ENCODE measurements at regions not wholly inside any gene's neighbourhood (a gene's known extent, or its start where the extent isn't known, plus 50 kb on each side); places are given as distances from the start of the nearest gene placed in this dataset.
"Not testable (repeated sequence)": the region's sequence is repeated elsewhere in the genome, so short reads cannot be mapped to it uniquely, and the experiment has no call there.

DNA sequence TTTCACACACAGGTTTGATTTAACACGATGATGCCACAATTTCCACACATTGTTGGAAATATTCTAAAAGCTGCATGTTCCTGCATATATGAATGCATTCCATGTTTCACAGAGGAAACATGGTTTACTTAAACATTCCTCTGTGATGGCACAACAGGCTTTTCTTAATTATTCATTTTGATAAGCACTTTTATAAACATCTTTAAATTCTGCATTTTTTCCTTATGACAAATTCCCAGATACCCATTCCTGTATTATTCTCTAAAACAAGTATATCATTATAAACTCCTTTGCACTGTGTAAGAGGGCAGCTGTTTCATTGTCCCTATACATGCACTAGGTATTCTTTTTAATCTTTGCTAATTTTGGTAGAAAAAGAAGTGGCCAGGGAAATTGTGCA, 532.3 kb downstream of the SOX6 start:
- DNase-seq = no peak

DNA sequence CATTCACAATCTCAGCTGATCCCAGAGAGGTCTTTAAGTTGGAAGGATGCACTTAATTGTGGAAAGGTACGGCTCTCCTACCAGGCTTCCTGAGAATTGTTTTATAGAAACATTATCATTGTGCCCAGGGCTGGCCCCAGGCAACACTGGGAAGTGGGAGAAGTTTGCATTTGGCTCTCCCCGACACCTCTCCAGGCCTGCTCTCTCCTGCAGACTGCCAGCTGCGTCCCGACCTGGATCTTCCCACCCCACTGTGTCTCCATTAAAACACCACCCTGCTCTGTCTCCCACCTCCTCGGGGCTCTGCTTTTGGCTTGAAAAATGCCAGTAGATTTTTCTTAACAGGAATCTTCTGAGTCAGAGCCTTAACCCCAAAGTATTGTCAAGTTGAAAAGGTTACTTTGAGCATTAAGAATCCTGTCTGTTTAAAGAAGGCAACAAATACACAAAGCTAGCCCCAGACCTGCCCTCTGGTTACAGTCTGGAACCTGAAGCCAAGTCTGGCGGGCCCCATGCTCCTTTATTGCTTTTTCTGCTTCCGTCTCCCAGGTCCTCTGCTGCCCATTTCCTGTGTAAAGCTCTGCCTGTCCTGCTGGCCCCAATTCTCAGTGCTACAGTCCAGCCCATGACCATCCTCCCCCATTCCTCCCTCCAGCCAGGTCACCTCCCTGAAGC, 530.2 kb downstream of the SOX6 start:
- no peak for DNase-seq

DNA sequence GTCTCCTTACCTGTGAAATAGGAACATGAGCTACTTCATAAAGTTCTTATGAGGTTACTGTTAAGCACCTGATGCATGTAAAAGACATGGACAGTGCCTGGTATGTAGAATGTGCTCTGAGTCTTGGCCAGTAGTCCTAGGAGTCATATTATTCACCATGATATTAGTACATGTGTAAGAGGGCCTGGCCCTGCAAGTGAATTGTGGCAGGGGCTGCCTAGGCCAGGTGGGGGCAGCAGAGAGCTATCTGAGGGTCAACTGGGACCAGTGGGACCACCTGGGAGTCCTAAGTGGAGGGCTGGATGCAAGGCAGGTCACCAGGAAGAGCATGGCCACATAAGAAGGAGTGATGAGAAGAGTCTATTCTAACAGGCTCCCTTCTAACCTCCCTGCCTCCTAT, 529.5 kb downstream of the SOX6 start:
- DNase-seq = no peak

DNA sequence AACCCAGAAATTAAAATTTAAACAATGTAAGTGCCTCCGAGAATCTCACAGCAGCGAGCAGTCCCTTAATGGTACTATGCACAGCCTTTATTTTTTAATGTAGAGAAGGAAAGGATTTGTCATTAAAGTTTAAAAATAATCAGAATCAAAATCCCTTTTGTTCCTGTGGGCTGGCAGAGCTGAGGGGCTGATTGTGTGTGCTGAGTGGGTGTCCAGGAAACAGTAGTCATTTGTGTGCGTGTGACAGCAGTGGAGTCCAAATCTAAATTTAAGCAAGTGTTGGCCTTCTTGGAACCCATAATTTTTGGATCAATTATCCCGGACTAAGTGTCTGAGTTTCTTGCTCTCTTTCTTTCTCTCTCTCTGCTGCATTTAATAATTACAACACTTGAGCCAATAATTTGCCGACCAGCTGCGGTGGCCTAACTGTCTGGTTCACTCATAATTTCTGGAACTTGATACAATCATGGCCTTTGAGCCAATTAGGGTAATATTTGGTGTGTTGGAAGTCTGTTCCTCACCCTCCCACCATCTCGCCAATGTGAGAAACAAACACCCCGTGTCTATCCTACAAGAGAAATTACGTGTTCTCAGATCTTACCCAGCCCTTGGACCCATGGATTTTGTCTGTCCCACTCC, 528.0 kb downstream of the SOX6 start:
- DNase-seq = no peak

DNA sequence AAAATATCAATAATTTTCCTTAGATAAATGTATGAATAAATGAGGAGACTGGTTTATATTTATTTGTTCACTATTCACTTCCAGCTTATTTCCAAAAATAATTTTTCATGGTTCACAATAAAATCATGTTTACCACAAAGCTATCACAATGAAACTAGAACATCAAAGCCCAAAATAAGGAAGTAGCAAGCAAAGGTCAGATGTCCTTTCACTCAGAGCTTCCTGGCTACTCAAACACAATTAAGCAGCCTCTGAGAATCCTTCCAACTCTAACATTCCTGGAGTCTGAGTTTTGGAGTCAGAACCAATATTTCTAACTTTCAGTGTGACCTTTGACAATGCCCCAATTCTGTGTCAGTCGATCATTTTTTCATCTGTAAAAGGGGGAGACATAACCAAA, 527.0 kb downstream of the SOX6 start:
- no peak for DNase-seq

DNA sequence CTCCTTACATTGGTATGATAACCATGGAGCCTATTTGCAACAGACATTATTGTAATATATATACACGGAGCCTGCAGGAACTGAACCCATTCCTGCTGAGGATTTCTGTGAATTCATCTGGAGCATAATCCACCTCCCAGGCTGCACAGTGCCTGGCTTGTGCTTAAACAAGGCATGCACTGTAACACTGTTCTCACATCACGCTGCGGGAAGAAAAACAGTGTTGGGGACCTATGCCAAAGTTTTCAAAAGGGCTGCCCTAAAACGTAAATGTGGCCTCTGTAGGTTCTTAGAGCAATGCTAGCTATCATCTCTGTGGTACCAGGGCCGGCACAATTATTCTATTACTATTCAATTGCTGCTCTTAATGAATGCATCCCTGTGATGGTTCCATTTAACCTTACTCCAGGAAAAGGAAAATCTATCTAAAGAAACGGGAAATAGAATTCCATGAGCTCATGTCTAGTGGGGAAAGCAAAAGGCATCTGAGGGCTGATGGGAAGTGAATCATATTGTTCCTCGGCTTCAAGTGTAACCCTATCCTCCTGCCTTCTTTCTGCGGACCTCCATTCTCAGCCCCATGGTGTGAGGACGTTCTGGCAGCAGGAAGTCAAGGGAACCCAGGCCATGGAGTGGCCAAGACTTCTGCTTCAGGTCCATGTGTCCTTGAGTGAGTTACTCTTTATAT, 525.5 kb downstream of the SOX6 start:
- no peak for DNase-seq

DNA sequence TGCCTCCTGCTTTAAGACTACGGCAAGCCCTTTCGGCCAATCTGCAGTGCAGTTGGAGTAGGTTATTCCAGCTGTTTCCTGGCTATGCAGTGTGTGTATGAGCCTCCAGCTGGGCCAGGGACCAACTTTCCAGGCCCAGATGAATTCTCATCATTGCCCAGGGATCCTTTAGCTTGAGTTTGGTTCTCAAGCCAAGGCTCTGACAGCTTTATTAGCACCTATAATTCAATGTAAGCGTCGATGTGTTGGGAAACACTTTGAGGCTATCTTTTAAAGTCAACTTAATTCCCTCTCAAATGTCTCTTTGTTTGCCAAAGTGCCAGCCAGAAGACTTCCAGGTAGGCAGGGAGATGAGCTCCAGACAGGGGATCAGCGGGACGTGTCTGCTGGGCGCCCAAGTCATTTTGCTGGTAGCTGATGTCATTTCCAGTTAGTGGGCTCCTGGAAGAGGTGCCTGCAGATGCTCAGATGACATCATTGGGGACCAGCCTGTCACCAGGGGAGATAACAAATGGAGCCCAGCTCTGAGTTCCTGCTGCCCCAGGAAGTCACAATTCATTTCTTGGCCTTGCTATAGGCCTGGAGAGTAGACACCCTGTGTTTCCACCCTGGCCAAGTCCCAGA, 520.4 kb downstream of the SOX6 start:
- no peak for DNase-seq

DNA sequence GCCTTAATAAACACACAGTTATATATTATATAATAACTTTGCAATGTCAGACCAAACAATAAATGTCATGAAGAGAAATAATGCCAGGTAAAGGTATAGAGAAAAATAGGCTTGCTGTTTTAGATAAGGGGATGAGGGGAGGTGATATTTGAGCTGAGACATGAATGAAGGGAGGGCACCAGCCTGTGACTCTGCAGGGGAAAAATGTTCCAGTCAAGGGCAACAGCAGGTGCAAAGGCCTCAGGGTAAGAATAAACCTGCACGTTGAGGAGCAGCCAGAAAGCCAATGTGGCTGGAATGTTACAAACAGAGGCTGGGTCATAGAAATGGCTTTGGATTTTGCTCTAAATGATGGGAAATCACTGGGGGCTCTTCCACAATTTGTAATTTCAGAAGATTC, 519.6 kb downstream of the SOX6 start:
- no peak for DNase-seq

DNA sequence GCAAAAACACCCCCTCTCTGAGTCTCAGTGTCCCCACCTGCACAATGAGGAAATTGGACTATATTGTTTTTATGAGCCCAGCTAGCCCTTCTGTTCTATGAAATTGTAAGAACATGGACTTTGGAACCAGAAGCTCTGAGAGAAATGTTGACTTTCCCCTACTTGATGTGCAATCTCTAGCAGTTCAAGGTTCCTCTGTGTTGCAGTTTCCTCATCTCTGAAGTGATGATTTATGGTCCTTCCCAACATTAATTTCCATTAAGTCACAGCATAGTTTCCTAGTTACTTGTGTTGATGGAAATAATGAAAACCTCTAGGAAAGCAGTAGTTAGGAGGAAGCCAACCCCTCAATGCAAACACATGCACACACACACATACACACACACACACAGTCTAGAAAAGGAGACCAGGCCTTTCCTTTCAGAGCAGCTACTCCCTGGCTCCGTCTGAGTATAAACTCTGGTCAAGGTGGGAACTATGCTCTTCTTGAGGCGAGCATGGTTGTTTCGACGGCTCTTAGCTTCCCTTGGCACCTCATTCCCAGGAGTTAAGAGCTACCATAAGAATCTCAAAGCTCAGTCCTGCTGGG, 518.4 kb downstream of the SOX6 start:
- DNase-seq = no peak

DNA sequence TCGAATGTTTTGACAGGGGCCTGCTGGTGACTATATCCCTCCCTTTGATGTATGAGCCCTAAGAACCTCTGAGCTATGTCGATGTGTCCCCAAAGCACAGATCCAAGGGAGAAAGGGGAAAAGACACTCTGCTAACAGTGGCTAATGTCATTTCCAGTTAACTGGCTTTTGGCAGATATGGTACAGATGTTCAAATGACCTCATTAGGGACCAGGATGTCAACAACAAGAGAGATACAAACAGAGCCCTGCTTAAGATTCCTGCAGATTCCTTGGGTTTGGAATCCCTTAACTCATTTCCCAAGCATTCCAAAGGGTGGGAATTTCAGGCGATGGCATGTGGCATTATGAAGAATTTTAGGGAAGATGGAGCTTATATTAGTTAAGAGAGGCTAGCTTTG, 517.3 kb downstream of the SOX6 start:
- no peak for DNase-seq

DNA sequence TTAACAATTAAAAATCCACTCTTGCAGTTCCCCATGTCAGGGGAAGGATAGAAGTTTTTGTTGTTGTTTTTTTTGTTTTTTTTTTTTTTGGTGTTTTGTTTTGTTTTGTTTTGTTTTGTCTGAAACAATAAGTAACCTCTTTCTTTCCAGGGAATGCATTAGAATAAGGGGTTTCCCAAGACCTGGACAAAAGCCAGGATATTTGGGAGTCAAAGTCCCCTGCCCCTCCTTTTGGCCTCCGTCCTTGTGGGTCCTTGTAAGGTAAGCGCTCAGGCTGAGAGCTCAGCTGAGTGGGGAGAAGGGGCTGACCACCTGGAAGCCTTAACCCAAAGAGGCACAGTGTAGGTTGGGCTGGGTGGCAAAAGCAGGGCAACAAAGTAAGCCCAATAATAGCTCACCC, 515.4 kb downstream of the SOX6 start:
- no peak for DNase-seq

DNA sequence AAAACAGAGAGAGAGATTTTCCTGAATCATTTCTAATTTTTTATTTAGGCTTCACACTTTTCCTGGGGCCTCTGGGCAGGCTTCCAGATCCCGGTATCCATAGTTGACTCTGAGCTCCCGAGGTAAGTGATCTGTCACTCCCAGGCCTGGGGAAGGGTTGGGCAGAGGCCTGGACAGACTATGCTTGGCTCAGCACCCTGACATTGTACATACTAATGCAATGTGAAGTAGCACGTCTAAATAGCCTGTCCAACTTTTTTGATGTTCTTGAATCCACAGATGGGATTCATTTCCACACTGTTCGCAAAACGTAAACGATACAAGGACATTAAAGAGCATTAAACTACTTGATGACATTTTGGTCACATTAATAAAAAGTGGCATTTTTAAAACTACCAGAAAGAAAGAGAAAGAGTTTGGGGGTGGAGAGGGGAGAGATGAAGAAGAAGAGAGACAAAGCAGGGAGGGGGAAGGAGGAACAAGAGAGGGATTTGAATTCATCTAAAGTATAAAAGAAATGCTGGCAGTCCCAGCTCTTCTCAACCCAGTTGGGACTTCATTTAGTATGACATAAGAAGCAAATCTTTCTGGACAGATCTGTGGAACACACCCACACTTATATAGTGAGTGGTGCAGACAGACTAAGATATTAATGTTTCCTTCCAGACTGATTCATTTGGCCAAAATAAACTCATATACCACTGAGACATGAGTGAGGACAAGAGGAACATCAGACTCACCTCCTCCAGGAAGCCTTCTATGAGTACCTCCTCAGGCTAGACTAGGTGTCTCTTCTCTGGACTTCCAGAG, 514.2 kb downstream of the SOX6 start:
- no peak for DNase-seq

DNA sequence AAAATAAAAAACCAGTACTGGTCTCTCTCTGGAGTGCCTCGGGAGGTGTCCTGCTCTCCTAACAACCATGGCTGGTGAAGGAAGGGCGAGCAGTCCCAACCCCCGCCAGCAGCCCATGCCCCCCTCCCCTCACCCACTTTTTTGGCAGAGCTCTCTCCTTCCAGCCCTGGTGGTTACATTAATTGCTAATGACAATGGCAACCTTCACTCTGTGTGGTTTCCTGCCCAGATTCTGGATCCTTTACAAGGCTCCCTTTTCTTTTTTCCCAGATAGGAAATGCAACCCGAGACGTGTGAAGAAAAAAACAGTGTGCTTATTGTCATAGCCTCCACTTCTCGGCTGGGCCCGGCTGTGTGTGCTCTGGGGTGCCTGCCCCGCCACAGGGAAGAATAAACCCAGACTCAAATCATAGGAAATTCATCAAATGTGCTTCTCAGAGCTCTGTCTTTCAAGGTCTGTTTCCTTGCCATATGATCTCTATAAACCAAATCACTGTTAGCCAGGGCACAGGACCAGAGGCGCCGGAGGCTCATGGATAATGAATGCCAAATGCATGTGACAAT, 513.0 kb downstream of the SOX6 start:
- no peak for DNase-seq

DNA sequence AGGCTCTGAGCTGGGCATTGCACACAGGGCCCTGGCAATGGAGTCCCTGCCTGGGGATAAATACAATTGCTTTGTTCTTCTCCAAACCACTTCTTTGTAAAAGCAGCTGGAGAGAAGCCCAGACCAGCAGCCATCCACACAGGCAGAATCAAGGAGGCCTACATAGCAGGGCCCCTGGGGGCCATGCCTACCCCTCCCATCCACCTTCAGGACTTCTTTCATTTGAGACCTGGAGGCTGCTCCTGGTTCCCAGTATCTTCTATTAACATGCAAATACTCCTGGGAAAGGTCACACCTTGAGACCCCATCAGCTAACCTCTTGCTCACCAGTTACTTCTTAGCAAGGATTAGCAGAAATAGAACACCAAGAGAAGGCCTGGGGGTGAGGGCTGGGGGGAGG, 511.1 kb downstream of the SOX6 start:
- no peak for DNase-seq

DNA sequence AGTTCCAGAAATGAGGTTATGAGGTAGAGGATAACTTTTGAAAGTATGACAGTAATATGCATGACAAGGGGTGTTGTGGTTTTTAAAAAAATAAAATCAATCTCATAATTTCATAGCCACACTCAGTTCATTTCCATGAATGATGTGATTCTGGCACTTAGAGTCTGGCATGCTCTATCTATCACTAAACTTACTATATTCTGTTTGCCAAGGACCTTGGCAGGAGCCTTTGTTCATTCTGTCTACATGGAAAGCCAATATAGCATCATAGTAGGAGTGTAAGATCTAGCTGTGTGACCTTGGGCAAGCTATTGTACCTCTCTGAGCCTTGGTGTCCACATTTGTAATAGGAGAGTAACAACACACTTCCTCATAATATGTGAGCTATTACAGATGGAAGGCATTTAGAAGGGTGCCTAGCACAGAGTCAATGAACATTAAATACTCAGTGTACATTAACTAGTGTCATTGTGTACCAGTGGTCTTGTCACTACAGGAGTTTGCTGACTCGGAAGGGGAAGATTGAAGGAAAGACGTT, 507.6 kb downstream of the SOX6 start:
- no peak for DNase-seq

DNA sequence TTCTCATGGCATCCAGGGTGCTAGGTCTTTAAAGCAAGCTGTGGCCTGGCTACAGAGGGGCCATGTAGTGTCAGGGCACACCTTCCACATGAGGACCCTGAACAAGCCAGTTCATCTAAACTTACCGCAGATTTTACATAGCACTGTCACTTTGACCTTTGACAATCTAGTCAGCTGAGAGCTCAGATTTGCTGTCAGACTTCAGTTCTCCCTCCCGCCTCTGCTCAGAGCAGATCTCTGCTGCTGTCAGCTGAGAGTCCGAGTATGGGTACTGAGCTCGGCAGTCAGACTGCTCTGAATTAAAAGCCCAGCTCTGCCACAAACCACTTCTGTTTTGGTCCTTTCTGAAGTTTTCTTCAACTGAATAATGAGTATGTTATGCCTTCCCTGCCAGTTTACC, 507.1 kb downstream of the SOX6 start:
- no peak for DNase-seq

DNA sequence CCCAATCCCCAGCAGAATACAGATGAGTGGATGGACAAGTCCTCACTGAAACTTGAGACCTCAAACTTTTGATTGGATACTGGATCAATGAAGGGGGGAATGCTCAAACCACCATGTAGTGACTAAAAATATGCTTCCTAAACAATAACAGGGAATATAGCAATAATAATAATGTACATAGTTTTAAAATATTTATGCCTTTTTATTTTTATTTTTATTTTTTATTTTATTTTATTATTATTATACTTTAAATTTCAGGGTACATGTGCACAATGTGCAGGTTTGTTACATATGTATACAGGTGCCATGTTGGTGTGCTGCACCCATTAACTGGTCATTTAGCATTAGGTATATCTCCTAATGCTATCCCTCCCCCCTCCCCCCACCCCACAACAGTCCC, 506.0 kb downstream of the SOX6 start:
- DNase-seq = not testable (repeated sequence)

DNA sequence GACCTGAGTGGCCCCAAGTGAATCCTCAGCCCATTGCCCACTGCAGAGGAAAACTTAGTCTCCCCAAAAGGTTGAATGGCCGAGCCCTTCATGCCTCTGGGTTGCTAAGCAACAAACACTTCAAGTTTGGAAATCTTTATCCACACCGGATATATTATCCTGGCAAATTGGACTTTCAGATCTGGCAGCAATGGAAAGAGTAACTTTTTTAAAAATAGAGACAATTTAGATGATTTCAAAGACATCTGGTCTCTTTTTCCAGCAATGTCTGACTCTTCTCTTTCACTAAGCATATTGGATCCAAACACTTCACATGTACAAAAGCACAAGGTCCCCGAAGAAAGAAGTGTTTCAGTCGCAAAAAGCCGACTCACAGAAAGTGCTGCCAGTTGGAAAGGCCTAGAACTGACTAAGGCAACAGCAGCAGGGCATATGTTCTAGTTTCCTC, 505.3 kb downstream of the SOX6 start:
- no peak for DNase-seq

DNA sequence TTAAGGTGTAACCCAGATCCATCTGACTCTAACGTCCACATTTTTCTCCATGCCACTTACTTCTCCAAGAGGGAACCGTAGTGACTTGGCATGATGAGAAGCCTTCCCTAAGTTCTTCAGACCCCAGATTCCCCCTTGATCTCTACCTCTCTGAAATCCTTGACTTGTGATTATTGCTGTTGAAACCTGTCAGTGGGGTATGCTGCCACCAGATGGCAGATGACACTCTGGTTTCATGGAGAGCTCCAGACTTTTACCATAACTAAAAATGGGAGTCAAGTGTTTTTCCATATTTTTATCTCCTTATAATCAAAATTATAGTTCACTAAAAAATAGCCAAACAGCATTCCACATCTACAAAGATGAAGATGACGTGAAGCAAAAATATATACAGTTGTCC, 504.2 kb downstream of the SOX6 start:
- no peak for DNase-seq

DNA sequence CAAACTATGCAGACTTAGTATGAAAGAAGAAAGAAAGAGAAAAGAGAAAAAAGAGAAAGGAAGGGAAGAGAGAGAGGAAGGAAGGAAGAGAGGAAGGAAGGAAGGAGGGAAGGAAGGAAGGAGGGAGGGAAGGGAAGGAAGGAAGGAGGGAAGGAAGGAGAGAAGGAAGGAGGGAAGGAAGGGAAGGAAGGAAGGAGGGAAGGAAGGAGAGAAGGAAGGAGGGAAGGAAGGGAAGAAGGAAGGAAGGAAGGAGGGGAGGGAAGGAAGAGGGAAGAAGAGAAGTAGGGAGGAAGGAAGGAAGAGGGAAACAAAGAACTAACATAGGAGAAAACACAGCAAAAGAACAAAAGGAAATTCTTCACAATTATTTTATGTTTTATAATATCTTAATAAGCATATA, 502.1 kb downstream of the SOX6 start:
- DNase-seq = no peak

DNA sequence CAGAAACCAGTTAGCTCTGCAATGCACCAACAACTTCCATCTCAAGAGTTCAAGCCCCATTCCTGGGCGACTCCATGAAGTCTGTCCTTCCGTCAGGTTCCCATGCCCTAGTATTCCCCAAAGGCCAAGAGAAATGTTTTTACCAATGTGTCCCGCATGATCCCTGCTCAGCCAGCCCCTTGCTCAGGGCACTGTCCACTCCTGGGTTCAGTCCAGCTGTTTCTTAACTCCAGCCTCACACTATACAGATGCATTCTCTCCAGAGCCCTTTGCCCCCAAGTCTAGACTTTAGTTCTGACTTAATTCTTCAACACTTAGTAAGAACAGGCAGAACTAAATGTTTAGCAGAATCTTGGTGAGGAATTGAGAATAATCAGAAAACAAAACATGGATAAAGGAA, 497.5 kb downstream of the SOX6 start:
- no peak for DNase-seq

DNA sequence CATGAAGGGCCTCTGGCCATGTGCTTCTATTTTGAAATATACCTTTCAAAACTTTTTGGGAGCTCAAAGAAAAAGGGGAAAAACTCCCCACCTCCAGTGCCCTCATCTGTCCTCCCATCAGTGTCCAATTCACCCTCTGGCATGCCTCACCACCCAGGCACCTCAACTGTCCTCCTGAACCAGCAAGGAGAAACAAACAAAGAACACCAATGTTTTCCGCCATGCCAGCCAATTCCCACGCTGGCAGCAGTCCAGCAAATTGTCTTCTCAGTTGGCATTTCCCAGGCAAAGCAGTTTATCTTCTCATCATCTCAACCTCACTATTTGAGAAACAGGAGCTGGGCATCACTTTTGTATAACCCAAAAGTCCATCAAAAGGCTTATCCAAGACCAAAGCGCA, 496.9 kb downstream of the SOX6 start:
- DNase-seq = no peak

All from stimulated activated naive CD4-positive, alpha-beta T cell (primary cell).